ENCODE measurements at regions not wholly inside any gene's neighbourhood (a gene's known extent, or its start where the extent isn't known, plus 50 kb on each side); places are given as distances from the start of the nearest gene placed in this dataset.

GRCh38 chr3:105222568-105223093 lies 144.1 kb upstream of the ALCAM start:
- Histone ChIP-seq H3K79me2 (ENCODE audit: control insufficient read depth, insufficient read depth, low read length) (no peaks in the 10 kb centered on the region), H3K27ac (ENCODE audit: control insufficient read depth, insufficient read depth, low read length) (no peak overlapping the region), H3K36me3 (ENCODE audit: control insufficient read depth in 2 of 2, extremely low read depth in 1 of 2, insufficient read depth in 2 of 2, low read length in 2 of 2) (no peaks in the 10 kb centered on the region), H3K4me3 (ENCODE audit: control insufficient read depth in 2 of 3, extremely low read depth in 1 of 3, insufficient read depth in 2 of 3, low read depth in 1 of 3, low read length in 3 of 3) (no peak overlapping the region), H3K9me3 (ENCODE audit: control insufficient read depth, low read depth, low read length) (no peaks in the 10 kb centered on the region), H3K9me1 (ENCODE audit: control insufficient read depth, extremely low read depth, insufficient read depth, low read length) (no peaks in the 10 kb centered on the region), H2AFZ (ENCODE audit: control insufficient read depth, low read length) (no peak overlapping the region), H4K20me1 (ENCODE audit: control insufficient read depth, extremely low read depth, insufficient read depth, low read length) (no peaks in the 10 kb centered on the region), H3K4me2 (ENCODE audit: control insufficient read depth, extremely low read depth, insufficient read depth, low read depth, low read length) (no peak overlapping the region), H3K27me3 (ENCODE audit: control insufficient read depth, extremely low read depth, insufficient read depth, low read length) (no peaks in the 10 kb centered on the region), H3K9ac (ENCODE audit: control insufficient read depth, extremely low read depth, insufficient read depth, low read length) (no peak overlapping the region), H3K4me1 (ENCODE audit: control insufficient read depth, extremely low read depth, insufficient read depth, low read length) (no peaks in the 10 kb centered on the region)
- FAIRE-seq (peak; percentile 13), DNase-seq (ENCODE audit: low read depth, low spot score) (no peak)
- dilution Hi-C loops (cut with MboI; ENCODE audit: extremely low pct_ligation_motif_present, low sequenced_read_pairs): no loop called here
- TF ChIP-seq EZH2 (IDR thresholded peaks at IDR 0.05; ENCODE audit: low read length) (no peak), CTCF (optimal IDR thresholded peaks at IDR 0.05 in 1 of 3, IDR thresholded peaks at IDR 0.05 in 1 of 3, conservative IDR thresholded peaks at IDR 0.05 in 1 of 3; ENCODE audit: extremely low read depth in 1 of 3, insufficient read depth in 2 of 3, low read length in 3 of 3) (peak in 1 of 3 experiments; percentile 52)

DNA sequence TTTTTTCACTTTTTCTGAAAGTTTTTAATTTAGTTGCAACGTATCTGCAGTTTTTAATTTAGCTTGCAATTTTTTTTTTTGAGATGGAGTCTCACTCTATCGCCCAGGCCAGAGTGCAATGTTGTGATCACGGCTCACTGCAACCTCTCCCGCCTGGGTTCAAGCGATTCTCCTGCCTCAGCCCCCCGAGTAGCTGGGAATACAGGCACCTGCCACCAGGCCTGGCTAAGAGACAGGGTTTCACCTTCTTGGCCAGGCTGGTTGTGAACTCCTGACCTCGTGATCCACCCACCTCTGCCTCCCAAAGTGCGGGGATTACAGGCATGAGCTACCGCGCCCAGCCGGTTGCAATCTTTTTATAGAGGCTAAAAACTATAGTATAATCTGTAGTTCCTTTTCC lies 142.9 kb upstream of the ALCAM start:
- no peak overlapping the region for H3K4me3 ChIP-seq (ENCODE audit: control insufficient read depth in 2 of 3, extremely low read depth in 1 of 3, insufficient read depth in 2 of 3, low read depth in 1 of 3, low read length in 3 of 3)
- DNase-seq (ENCODE audit: low read depth, low spot score) (no peak), FAIRE-seq (no peak)
- H3K36me3 ChIP-seq (ENCODE audit: control insufficient read depth in 2 of 2, extremely low read depth in 1 of 2, insufficient read depth in 2 of 2, low read length in 2 of 2): no peaks in the 10 kb centered on the region
- no peaks in the 10 kb centered on the region for H3K79me2 ChIP-seq (ENCODE audit: control insufficient read depth, insufficient read depth, low read length)
- no peak overlapping the region for H2AFZ ChIP-seq (ENCODE audit: control insufficient read depth, low read length)
- TF ChIP-seq CTCF (optimal IDR thresholded peaks at IDR 0.05 in 1 of 3, IDR thresholded peaks at IDR 0.05 in 1 of 3, conservative IDR thresholded peaks at IDR 0.05 in 1 of 3; ENCODE audit: extremely low read depth in 1 of 3, insufficient read depth in 2 of 3, low read length in 3 of 3) (no peak), EZH2 (IDR thresholded peaks at IDR 0.05; ENCODE audit: low read length) (no peak)
- H3K27me3 ChIP-seq (ENCODE audit: control insufficient read depth, extremely low read depth, insufficient read depth, low read length): no peaks in the 10 kb centered on the region
- H4K20me1 ChIP-seq (ENCODE audit: control insufficient read depth, extremely low read depth, insufficient read depth, low read length): no peaks in the 10 kb centered on the region
- no peaks in the 10 kb centered on the region for H3K9me3 ChIP-seq (ENCODE audit: control insufficient read depth, low read depth, low read length)
- dilution Hi-C loops (cut with MboI; ENCODE audit: extremely low pct_ligation_motif_present, low sequenced_read_pairs): no loop called here
- H3K4me2 ChIP-seq (ENCODE audit: control insufficient read depth, extremely low read depth, insufficient read depth, low read depth, low read length): no peak overlapping the region
- H3K9me1 ChIP-seq (ENCODE audit: control insufficient read depth, extremely low read depth, insufficient read depth, low read length): no peaks in the 10 kb centered on the region
- H3K4me1 ChIP-seq (ENCODE audit: control insufficient read depth, extremely low read depth, insufficient read depth, low read length): no peaks in the 10 kb centered on the region
- no peak overlapping the region for H3K27ac ChIP-seq (ENCODE audit: control insufficient read depth, insufficient read depth, low read length)
- H3K9ac ChIP-seq (ENCODE audit: control insufficient read depth, extremely low read depth, insufficient read depth, low read length): no peak overlapping the region
